HG02970 (cell line): ENCODE measurements at regions not wholly inside any gene's neighbourhood (a gene's known extent, or its start where the extent isn't known, plus 50 kb on each side); places are given as distances from the start of the nearest gene placed in this dataset.

Experiments used
- ATAC-seq: cut with Tn5 transposase; IDR thresholded peaks from one replicate; pipeline ENCODE4 v1.9.1; 2021; ENCODE audit warnings: mild to moderate bottlenecking, moderate library complexity, moderate number of reproducible peaks; ENCODE audit not compliant: unreplicated experiment, low FRiP score

GRCh38 chr10:131803860-131804425 lies 96.9 kb upstream of the PPP2R2D start:
- ATAC-seq, result no peak

GRCh38 chr10:131804551-131805295 lies 96.1 kb upstream of the PPP2R2D start:
- ATAC-seq, result no peak

GRCh38 chr10:131805696-131806095 lies 95.1 kb upstream of the PPP2R2D start:
- ATAC-seq, result no peak

DNA sequence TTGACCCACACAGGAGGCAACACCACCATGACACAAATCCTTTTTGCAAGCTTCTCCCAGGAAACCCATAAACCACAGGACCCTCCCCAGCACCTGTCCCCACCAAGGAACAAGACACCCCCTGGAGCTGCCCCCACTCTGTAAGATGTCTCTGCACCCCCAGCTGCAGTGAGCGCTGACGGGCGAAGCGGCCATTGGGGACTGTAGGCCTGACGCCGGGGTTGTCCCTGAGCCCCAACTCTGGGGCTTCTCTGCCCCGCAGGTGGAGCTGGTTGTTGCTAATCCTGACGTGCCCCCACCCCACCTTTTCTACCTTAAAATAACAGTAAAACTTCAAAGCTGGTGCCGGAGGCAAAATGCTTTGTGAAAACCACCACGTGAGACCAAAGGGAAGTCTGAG lies 94.7 kb upstream of the PPP2R2D start:
- ATAC-seq, result no peak

DNA sequence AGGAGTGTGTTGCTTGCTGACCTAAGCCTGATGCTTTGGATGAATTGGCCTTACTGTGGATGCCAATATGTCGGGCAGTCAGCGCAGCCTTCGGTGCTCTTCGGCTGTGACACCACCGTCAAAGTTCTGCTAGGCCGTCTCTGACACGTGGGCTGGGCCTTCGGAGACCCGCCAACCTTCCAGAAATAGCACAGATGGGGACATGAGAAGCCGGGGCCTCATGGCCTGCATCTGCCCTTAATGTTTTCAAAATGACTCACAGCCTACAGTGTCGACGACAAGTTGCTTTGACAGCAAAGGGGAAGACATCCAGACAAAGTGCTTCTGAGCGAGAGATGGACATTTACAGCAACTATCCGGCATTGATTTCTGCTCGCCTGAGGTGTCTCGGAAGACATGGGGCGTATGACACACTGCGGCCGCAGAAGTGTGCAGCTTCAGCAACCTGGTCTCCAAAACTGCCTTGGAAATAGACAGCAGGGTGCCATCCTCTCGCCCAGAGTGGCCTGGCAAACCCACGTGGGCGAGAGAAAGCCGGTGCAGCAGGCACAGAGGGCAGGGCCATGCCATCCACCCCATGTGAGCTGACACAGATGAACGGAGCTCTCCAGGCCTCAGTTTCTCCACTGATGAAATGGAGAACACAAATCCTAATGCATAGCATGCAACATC lies 94.0 kb upstream of the PPP2R2D start:
- ATAC-seq, result no peak

DNA sequence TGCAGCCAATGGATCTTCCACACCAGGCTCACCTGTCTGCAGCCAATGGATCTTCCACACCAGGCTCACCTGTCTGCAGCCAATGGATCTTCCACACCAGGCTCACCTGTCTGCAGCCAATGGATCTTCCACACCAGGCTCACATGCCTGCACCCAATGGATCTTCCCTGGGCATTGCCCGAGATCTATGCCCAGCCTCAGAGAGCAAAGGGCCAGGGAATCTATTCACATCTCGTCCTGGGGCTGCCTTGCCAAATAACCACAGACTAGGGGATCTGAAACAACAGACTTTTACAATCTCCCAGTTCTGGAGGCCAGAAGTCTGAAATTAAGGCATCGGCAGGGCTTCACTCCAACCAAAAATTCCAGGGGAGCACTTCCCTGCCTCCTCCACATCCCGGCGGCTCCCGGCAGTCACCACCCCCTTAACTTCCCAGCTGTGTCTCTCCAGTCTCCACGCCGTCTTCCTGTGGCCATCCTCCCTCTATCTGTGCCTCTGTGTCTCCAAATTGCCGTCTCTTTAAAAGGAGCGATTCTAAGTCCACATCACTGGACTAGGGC lies 92.4 kb upstream of the PPP2R2D start:
- no peak for ATAC-seq

DNA sequence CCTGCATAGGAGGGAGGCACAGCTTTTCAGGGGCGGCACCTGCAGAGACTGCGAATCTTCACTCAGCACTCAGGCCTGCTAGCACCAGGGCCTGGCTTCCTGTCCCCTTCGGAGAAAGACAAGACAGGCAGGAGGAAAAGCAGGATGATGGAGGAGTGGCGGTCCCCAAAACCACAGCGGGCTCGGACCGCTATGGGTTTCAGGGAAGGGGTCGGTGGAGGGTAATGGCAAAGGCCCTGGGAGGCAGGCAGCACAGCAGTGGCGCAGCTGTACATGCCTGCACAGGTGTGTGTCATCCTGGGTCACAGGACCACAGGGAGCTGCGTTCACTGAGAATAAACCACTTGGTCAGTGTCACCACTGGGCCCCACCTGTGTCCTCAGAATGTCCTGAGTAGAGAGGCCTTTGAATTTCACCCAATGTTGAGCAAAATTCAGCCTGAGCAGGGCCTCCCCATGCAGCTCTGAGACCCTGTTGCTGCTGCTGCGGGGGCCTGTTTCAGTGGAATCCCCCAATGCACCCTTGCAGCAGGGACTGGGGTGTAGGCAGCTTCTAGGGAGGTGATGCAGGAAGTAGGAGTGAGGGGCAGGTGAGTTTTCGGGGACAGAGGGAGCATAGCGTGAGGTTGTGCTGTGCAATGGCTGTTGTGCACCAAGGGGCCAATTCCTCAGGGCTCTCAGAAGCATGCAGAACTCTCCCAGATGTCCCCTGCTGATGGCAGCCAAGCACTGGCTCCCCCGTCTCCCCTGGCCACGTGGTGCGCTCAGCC lies 90.6 kb upstream of the PPP2R2D start:
- ATAC-seq, result no peak

- ATAC-seq, result no peak
These were observed 89.8 kb upstream of the PPP2R2D start for GRCh38 chr10:131810805-131811629.

DNA sequence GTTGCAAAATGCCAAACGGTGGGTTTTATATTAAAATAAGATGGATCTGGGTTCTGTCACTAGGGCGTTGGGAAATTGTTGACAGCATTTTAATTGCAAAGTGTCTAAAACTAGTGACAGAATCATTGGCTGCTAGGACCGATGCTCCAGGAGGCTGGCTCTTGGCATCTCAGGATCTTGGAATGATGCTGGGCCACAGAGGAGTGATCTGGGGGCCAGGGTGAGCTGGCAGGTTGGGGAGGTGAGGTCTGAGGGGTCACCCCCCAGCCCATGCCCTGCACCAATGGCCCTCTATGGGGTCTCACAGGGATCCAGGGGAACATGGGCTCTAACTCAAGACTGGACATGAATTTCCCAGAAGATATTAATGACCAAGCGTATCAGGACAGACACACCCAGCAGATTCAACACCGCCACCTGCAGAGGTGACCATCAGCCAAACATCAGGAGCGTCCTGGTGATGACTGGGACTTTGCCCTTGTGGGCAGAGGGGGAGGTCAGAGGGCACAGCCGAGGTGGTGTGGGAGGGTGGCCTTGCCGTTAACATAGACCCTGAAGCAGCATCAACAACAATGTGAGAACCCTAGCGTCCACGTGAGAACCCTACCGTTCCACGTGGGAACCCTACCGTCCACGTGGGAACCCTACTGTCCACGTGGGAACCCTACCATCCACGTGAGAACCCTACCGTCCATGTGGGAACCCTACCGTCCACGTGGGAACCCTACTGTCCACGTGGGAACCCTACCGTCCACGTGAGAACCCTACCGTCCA lies 89.0 kb upstream of the PPP2R2D start:
- no peak for ATAC-seq

DNA sequence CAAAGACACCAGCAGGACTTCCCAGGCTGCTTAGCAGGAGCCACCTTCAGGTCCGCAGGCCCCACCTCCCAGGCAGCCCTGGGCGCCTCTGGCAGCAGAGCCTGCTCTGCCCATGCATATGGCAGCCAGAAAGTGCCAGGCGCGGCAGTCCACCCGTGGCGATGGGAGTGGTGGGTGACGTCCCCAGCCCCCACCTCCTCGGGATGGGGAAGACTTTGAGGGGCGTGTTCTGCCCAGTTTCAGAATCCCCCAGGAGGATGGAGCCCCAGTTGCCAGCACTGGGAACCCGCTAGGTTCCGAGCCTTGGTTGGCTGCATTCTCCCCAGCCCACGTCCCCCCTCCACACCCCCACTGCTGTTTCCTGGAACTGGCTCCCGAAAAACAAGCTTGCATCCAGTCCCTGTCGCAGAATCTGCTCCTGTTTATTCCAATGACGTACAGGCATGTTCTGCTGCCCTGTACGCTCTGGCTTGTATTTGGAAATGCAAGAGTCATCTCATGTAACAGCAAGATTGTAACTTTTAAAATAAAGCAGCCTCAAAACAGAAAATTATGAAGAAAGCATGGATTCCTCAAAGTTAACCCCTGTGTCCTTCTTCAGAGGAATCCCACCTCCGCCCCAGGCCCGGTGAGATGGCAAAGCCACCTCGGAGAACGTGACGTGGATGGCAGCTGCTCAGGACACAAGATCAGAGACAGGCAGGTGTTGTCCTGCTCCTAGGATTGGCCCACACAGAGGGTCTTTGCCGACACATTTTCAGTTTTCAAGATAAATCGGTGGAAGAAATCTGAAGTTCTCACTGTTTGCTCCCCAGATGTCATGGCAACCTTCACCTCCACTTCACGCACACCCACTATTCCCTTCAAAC lies 87.8 kb upstream of the PPP2R2D start:
- ATAC-seq, result no peak

DNA sequence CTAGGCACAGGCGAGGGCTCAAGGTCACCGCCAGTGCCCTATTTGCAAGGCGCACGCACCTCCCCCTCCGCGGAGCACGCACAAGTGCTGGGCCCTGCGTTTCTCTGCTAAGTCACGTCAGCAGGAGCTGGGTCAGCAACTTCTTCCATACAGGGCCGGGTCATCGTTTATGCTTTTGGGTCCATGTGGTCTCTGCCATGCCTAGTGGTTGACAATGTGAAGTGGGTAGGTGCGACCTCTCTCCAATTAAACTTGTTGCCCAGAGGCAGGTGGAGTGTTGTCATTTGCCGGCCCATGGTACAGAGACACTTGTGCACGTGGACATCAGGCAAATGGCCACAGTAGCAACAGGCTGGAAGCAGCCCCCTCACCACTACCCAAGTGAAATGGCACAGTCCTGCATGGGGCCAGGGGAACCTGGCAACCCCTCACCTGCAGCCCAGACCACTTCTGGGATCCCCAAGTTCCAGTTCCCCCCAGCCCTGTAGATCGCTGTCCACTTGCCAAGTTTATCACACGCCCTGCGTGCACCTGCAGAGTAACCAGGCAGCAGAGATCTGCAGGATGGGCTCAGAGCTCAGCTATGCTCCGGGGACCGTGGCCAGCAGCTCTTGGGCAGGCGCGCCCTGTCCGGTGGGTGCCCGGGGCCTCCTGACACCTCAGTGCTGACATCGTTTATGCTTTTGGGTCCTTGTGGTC lies 86.1 kb upstream of the PPP2R2D start:
- no peak for ATAC-seq

- no peak for ATAC-seq
These were observed 85.3 kb upstream of the PPP2R2D start for GRCh38 chr10:131815266-131816156.

GRCh38 chr10:131816157-131816775 lies 84.5 kb upstream of the PPP2R2D start:
- ATAC-seq, result no peak

DNA sequence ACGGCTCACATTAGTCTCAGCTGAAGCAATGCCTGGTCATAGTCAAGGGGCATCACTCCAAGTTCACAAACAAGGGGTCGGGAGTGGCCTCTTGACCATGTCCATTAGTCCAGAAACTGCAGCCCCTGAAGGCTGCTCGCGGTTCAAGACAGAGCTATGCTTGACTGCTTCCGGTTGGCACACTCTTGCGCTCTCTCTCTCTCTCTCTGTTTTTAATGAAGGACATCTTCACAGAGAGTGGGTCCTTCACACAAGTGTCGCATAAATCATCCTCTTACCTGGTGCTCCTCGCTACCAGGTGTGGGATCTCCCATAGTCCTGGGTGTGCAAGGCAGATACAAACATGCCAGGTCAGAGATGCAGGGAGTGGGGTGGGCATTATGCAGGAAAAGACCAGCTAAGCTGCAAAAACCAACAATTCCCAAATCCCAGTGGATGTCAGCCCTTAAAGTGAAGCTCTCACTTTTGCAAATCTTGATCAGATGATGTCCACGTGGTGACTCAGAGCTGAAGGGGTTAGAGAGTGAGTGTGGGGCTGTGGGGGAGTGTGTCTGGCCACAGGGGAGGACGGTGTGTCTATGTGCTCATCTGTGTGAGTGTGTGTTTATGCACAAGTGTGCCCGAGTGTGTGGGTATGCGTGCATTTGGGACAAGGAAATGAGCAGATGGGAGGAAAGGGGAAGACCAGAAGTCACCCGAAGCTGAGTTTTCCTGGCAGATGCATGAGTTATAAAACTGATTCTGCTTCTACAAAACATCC lies 83.7 kb upstream of the PPP2R2D start:
- no peak for ATAC-seq

GRCh38 chr10:131817866-131818509 lies 82.8 kb upstream of the PPP2R2D start:
- ATAC-seq, result no peak
